ENCODE measurements at regions not wholly inside any gene's neighbourhood (a gene's known extent, or its start where the extent isn't known, plus 50 kb on each side); places are given as distances from the start of the nearest gene placed in this dataset.
"Not testable (repeated sequence)": the region's sequence is repeated elsewhere in the genome, so short reads cannot be mapped to it uniquely, and the experiment has no call there.

DNA sequence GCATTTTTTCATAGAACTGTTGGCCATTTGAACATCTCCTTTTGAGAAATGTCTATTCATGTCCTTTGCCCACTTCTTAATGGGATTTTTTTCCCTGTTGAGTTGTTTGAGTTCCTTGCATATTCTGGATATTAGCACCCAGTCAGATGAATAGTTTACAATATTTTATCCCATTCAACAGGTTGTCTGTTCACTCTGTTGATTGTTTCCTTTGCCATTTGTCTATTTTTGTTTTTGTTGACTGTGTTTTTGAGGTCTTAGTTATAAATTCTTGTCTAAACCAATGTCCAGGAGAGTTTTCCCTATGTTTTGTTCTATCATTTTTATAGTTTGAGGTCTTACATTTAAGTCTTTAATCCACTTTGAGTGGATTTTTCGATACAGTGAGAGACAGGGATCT, 139.0 kb upstream of the TNPO1 start:
- FAIRE-seq (no peak), DNase-seq (ENCODE audit: insufficient read length, low spot score) (no peak)
- TF ChIP-seq POLR2A (IDR thresholded peaks at IDR 0.05; ENCODE audit: low read depth, low read length) = no peak

DNA sequence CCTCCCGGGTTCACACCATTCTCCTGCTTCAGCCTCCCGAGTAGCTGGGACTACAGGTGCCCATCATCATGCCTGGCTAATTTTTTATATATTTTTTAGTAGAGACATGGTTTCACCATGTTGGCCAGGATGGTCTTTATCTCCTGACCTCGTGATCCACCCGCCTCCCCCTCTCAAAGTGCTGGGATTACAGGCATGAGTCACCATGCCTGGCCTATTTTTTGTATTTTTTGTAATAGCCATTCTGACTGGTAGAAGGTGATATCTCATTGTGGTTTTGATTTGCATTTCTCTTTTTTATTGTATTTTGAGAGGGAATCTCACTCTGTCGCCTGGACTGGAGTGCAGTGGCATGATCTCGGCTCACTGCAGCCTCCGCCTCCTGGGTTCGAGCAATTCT, 139.6 kb upstream of the TNPO1 start:
- not testable (repeated sequence) for DNase-seq (ENCODE audit: insufficient read length, low spot score)

GRCh38 chr5:72673623-72674022, 142.8 kb upstream of the TNPO1 start:
- DNase-seq (ENCODE audit: insufficient read length, low spot score) (no peak), FAIRE-seq (no peak)
- no peak for TF ChIP-seq POLR2A (IDR thresholded peaks at IDR 0.05; ENCODE audit: low read depth, low read length)

More for the DNA sequence above, 139.6 kb upstream of the TNPO1 start:
- FAIRE-seq = not testable (repeated sequence)

- no peak for TF ChIP-seq POLR2A (IDR thresholded peaks at IDR 0.05; ENCODE audit: low read depth, low read length)
- FAIRE-seq (no peak), DNase-seq (ENCODE audit: insufficient read length, low spot score) (no peak)
These were observed 143.3 kb upstream of the TNPO1 start for GRCh38 chr5:72673180-72673579.

DNA sequence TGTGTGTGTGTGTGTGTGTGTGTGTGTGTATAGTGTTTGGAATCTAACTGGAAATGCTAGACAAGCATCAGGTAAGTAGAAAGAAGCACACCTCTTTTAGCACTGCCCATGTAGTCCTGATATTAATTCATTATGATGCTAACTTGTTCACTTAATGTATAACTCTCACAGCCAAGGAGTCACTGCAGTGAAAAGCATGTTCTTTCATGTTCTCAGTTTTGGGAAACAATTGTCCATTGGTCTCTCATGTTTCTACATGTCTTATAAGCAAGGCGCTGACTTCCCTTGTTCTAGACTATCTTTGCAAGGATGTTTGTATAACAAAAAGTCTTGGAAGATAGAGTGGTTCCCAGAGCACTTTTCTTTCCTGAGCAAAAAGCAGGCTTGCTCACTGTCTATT, 148.8 kb upstream of the TNPO1 start:
- DNase-seq (ENCODE audit: insufficient read length, low spot score) (no peak), FAIRE-seq (no peak)
- TF ChIP-seq POLR2A (IDR thresholded peaks at IDR 0.05; ENCODE audit: low read depth, low read length) = no peak

DNA sequence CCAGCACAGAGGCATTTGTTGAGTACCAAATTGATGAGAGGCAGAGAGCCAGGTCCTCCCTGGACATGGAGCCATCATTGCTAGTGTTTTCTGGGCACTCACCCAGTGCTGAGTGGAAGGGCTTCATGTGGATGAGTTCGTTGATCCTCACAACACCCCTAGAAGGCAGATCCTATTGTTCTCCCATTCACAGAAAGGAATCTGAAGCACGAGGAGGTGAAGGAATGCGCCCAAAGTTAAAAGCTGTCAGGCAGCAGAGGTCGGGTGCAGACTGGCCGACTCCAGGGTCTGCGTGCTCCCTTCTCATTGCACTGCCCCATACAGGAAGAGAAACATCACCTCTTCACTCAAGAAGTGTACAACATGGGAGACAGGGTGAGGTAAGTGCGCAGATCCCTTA, 153.5 kb upstream of the TNPO1 start:
- no peak for FAIRE-seq

GRCh38 chr5:72662305-72662704, 154.2 kb upstream of the TNPO1 start:
- DNase-seq (ENCODE audit: insufficient read length, low spot score) = no peak
- no peak for TF ChIP-seq POLR2A (IDR thresholded peaks at IDR 0.05; ENCODE audit: low read depth, low read length)
- FAIRE-seq = no peak

More for the DNA sequence above, 153.5 kb upstream of the TNPO1 start:
- TF ChIP-seq POLR2A (IDR thresholded peaks at IDR 0.05; ENCODE audit: low read depth, low read length) = no peak
- no peak for DNase-seq (ENCODE audit: insufficient read length, low spot score)

- no peak for DNase-seq (ENCODE audit: insufficient read length, low spot score)
- TF ChIP-seq POLR2A (IDR thresholded peaks at IDR 0.05; ENCODE audit: low read depth, low read length) = no peak
- no peak for FAIRE-seq
These were observed 154.2 kb upstream of the ZNF366 start for GRCh38 chr5:72661405-72661804.

GRCh38 chr5:72659726-72660125, 152.5 kb upstream of the ZNF366 start:
- no peak for FAIRE-seq
- no peak for DNase-seq (ENCODE audit: insufficient read length, low spot score)

GRCh38 chr5:72658761-72659540, 151.7 kb upstream of the ZNF366 start:
- FAIRE-seq = no peak
- no peak for TF ChIP-seq POLR2A (IDR thresholded peaks at IDR 0.05; ENCODE audit: low read depth, low read length)
- no peak for DNase-seq (ENCODE audit: insufficient read length, low spot score)

More at GRCh38 chr5:72659726-72660125, 152.5 kb upstream of the ZNF366 start:
- no peak for TF ChIP-seq POLR2A (IDR thresholded peaks at IDR 0.05; ENCODE audit: low read depth, low read length)

GRCh38 chr5:72658161-72658560, 151.0 kb upstream of the ZNF366 start:
- DNase-seq (ENCODE audit: insufficient read length, low spot score) (no peak), FAIRE-seq (no peak)
- no peak for TF ChIP-seq POLR2A (IDR thresholded peaks at IDR 0.05; ENCODE audit: low read depth, low read length)

- no peak for FAIRE-seq
These were observed 149.7 kb upstream of the ZNF366 start for GRCh38 chr5:72656756-72657513.

GRCh38 chr5:72656331-72656730, 149.1 kb upstream of the ZNF366 start:
- DNase-seq (ENCODE audit: insufficient read length, low spot score) (no peak), FAIRE-seq (no peak)
- TF ChIP-seq POLR2A (IDR thresholded peaks at IDR 0.05; ENCODE audit: low read depth, low read length) = no peak

More at GRCh38 chr5:72656756-72657513, 149.7 kb upstream of the ZNF366 start:
- no peak for DNase-seq (ENCODE audit: insufficient read length, low spot score)
- no peak for TF ChIP-seq POLR2A (IDR thresholded peaks at IDR 0.05; ENCODE audit: low read depth, low read length)

DNA sequence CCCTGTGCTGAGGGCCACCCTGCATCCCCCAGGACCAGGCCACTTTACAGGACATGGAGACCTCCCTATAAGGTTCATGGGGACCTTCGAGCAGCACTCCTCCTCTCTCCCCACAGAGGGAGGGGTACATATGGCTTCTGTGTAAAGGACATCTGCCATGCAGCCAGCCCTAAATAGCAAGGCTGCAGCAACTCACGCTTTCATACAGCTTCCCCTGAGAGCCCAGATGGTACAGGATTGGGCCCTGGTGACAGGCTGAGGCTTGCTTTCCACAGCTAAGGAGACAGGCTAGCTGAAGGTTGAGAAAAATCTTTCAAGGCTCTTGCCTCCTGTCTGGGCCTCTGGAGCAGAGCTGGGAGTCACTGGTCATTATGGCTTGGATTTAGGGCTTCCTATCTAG, 147.0 kb upstream of the ZNF366 start:
- DNase-seq (ENCODE audit: insufficient read length, low spot score) (no peak), FAIRE-seq (no peak)
- TF ChIP-seq POLR2A (IDR thresholded peaks at IDR 0.05; ENCODE audit: low read depth, low read length) = no peak

DNA sequence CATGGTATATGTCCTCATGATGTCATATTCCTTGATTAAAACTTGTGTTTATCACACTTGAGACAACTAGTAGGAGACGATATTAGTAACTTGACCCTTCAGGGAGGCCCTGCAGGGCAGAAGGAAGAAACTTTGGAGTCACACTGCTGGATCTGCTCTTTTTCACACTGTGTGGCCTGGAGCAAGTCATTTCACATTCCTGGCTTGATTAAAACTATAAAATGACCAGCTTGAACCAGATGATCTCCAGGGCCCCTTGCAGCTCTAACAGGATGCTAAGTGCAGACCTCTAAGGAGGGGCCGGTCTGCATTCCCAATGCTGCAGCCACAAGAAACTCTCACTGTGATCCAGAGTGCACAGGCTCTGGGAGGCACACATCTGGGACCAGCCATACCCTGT, 146.4 kb upstream of the ZNF366 start:
- FAIRE-seq (no peak), DNase-seq (ENCODE audit: insufficient read length, low spot score) (no peak)
- no peak for TF ChIP-seq POLR2A (IDR thresholded peaks at IDR 0.05; ENCODE audit: low read depth, low read length)

Data from H54 (cell line).